ENCODE measurements at regions not wholly inside any gene's neighbourhood (a gene's known extent, or its start where the extent isn't known, plus 50 kb on each side); places are given as distances from the start of the nearest gene placed in this dataset.
"Not testable (repeated sequence)": the region's sequence is repeated elsewhere in the genome, so short reads cannot be mapped to it uniquely, and the experiment has no call there.

DNA sequence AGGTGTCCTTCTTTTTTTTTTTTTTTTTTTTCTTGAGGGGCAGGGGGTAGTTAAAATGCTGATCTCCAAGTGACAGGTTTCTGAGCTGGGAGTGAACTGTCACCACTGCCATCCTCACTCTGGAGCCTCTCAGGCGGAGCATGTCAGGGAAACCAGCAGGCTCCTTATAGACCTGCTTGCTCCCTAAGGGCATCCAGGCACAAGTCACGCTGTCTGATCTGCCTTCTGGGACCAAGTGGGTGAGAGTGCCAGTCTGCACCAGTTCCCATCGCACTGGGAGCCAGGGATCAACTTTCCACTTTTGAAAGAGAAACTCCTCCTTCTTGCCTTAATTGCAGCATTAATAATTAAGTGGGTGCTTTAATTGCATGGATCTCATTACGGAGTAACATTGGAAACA, 537.9 kb upstream of the CADM1 start:
- H3K36me3 ChIP-seq: no peaks in the 10 kb centered on the region
- TF ChIP-seq, protein P1, sequence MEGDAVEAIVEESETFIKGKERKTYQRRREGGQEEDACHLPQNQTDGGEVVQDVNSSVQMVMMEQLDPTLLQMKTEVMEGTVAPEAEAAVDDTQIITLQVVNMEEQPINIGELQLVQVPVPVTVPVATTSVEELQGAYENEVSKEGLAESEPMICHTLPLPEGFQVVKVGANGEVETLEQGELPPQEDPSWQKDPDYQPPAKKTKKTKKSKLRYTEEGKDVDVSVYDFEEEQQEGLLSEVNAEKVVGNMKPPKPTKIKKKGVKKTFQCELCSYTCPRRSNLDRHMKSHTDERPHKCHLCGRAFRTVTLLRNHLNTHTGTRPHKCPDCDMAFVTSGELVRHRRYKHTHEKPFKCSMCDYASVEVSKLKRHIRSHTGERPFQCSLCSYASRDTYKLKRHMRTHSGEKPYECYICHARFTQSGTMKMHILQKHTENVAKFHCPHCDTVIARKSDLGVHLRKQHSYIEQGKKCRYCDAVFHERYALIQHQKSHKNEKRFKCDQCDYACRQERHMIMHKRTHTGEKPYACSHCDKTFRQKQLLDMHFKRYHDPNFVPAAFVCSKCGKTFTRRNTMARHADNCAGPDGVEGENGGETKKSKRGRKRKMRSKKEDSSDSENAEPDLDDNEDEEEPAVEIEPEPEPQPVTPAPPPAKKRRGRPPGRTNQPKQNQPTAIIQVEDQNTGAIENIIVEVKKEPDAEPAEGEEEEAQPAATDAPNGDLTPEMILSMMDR (IDR thresholded peaks at IDR 0.05): no peak
- TF ChIP-seq POLR2A (IDR thresholded peaks at IDR 0.05): no peak
- 80 to 94% methylated on average over 3 to 4 of the region's 4 CpGs for WGBS, 2 donors
- H3K4me1 ChIP-seq: no peaks in the 10 kb centered on the region
- H3K27me3 ChIP-seq: no peaks in the 10 kb centered on the region
- H3K4me3 ChIP-seq: no peak overlapping the region
- no peaks in the 10 kb centered on the region for H3K9me3 ChIP-seq
- no peak overlapping the region for H3K27ac ChIP-seq
- intact Hi-C loops (cut with DNase I): no loop called here
- DNase-seq: no peak

DNA sequence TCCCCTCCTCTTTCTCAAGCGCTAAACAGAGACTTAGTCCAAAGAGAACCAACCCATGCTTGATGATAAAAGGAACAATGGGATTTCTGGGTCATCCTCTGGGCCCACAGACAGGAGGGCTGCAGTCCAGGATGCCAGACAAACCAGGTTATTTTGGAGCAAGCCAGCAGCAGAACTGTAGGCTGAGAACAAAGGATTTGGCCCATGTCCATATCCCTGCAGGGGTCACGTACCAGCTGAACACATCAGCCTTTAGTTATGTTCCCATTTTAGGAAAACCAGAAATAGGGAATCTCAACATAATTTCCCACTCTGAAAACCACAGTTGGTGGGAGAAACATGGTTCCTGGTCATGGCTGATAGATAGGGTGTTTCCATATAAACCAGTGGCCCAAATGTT, 533.6 kb upstream of the CADM1 start:
- Histone ChIP-seq H3K4me3 (no peak overlapping the region), H3K27me3 (peaks cover 0 to 4% (median 0%) of the 10 kb centered on the region in 4 donors), H3K9me3 (no peaks in the 10 kb centered on the region), H3K27ac (no peak overlapping the region), H3K4me1 (no peaks in the 10 kb centered on the region), H3K36me3 (no peaks in the 10 kb centered on the region)
- 20 to 69% methylated on average over 1 to 2 of the region's 2 CpGs for WGBS, 2 donors
- TF ChIP-seq POLR2A (IDR thresholded peaks at IDR 0.05): no peak
- TF ChIP-seq, protein P1 (IDR thresholded peaks at IDR 0.05): no peak
- intact Hi-C loops (cut with DNase I): no loop called here
- no peak for DNase-seq

DNA sequence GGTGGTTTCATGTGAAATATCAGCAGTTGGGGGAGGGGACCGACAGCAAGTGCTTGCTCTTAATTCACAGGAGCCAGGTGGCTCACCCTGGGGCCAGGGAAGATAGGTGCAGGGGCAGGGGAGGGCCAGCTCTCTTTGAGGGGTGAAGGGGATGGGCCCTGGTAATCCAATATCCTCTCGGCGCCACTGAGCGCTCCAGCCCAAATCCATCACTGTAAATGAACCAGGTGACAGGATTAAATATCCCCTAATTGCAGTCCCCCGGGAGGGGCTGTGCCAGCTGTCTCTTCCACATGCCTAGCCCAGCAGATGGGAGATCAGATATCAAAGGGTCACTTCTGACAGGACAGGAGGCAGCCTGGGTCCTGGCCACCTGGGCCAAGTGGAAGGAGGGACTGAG, 531.8 kb upstream of the CADM1 start:
- H3K36me3 ChIP-seq: no peaks in the 10 kb centered on the region
- DNase-seq: no peak
- no peaks in the 10 kb centered on the region for H3K9me3 ChIP-seq
- TF ChIP-seq, protein P1 (IDR thresholded peaks at IDR 0.05): no peak
- no peak for TF ChIP-seq POLR2A (IDR thresholded peaks at IDR 0.05)
- 29 to 35% methylated on average over 5 of the region's 5 CpGs for WGBS, 2 donors
- H3K27ac ChIP-seq: no peak overlapping the region
- no peaks in the 10 kb centered on the region for H3K4me1 ChIP-seq
- peaks cover 0 to 4% (median 0%) of the 10 kb centered on the region in 4 donors for H3K27me3 ChIP-seq
- H3K4me3 ChIP-seq: no peak overlapping the region
- intact Hi-C loops (cut with DNase I): no loop called here

DNA sequence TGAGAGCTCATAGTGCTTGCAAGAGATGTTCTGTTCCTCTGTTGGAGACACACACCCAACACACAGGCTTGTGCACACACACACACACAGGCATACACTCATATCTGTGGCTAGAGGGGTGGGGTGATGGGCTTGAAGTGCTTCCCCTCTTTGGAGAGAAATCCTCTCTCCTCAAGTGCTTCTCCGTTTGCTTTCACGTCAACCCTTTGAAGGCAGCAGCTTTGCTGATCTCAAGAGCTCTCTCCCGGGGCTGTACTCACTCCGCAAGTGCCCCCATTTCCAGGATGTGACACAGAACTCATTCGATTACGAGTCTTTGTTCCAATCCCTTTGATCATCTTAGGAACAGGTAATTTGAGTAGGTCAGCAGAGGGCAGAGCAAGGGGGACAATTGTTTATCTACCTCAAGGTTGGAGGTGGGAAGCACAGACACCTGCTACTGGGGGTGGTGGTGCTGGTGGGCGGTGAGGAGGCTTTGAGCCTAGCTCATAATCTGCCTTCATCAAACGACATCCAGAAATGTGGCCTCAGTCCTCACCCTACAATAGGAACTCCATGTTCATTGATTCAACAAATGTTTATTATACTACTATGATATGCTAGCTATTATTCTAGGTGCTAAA, 529.8 kb upstream of the CADM1 start:
- no peak for TF ChIP-seq POLR2A (IDR thresholded peaks at IDR 0.05)
- TF ChIP-seq, protein P1 (IDR thresholded peaks at IDR 0.05): no peak
- 30 to 49% methylated on average over 8 of the region's 8 CpGs for WGBS, 2 donors
- H3K36me3 ChIP-seq: no peaks in the 10 kb centered on the region
- no peaks in the 10 kb centered on the region for H3K9me3 ChIP-seq
- no peaks in the 10 kb centered on the region for H3K4me1 ChIP-seq
- H3K27me3 ChIP-seq: peaks cover 0 to 4% (median 0%) of the 10 kb centered on the region in 4 donors
- no peak overlapping the region for H3K4me3 ChIP-seq
- H3K27ac ChIP-seq: no peak overlapping the region
- intact Hi-C loops (cut with DNase I): no loop called here
- DNase-seq: no peak

DNA sequence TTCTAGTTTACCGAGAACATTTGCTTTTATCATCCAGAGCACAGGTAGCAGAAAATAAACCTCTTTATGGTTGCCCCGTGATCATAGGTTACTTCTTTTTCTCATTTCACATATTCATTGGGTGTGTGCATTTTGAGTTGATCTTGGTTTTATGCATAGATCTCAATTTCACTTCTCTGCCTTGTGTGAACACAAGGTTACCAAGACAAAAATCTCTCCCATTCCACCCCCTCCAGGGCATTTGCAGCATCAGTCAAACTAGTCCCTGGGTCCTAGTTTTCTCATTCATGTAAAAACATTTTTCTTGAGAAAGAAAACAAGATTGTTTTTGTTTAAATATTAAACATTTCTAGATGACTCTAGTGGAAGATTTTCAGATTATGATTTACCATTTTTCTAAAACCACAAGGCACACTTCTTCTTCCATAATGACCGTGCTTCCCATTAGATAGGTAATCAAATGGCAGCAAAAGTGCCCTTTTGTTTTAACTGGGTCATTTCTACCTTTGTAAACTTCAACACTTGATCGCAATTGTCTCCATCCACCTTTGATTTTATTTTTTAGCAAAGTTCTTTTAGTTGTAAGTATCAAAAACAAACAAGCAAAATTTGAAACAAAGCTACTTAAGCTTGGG, 526.6 kb upstream of the CADM1 start:
- DNase-seq: no peak
- no peak overlapping the region for H3K27ac ChIP-seq
- no peaks in the 10 kb centered on the region for H3K36me3 ChIP-seq
- no peak overlapping the region for H3K4me3 ChIP-seq
- peaks cover 0 to under 1% (median 0%) of the 10 kb centered on the region in 4 donors for H3K27me3 ChIP-seq
- H3K9me3 ChIP-seq: no peaks in the 10 kb centered on the region
- TF ChIP-seq, protein P1 (IDR thresholded peaks at IDR 0.05): no peak
- TF ChIP-seq POLR2A (IDR thresholded peaks at IDR 0.05): no peak
- no peaks in the 10 kb centered on the region for H3K4me1 ChIP-seq
- 86 to 88% methylated on average over 4 of the region's 4 CpGs for WGBS, 2 donors
- intact Hi-C loops (cut with DNase I): no loop called here

DNA sequence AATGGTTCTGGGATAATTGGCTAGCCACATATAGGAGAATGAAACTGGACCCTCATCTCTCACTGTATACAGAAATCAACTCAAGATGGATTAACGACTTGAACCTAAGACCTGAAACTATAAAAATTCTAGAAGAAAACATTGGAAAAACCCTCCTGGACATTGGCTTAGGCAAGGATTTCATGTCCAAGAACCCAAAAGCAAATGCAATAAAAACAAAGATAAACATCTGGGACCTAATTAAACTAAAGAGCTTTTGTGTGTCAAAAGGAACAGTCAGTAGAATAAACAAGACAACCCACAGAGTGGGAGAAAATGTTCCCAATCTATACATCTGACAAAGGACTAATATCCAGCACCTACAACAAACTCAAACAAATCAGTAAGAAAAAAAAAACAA, 524.3 kb upstream of the CADM1 start:
- H3K4me3 ChIP-seq; intact Hi-C loops (cut with DNase I); DNase-seq; H3K27me3 ChIP-seq; H3K36me3 ChIP-seq; H3K4me1 ChIP-seq; H3K9me3 ChIP-seq; H3K27ac ChIP-seq: not testable (repeated sequence)
- 37 to 50% methylated on average over 1 of the region's 1 CpG for WGBS, 2 donors

Data from esophagus squamous epithelium (tissue), 5 donors.